Fibroblast of lung (primary cell): ENCODE measurements at regions not wholly inside any gene's neighbourhood (a gene's known extent, or its start where the extent isn't known, plus 50 kb on each side); places are given as distances from the start of the nearest gene placed in this dataset.
A peak's percentile ranks its signal among the peaks of the same experiment; 100 is the strongest.

Source experiments
- DNase-seq, 2 donors: peaks; one replicate each; pipeline versions ENCODE4 v3.0.0 to v3.0.0-alpha.2; 2010; ENCODE audit warnings: low read depth in 2 of 2
- H2AFZ ChIP-seq: 2 replicates; pipeline ENCODE4 v1.5.1; 2012; ENCODE audit warnings: low read length, control low read depth, inconsistent platforms
- H3K27ac ChIP-seq: 2 replicates; pipeline ENCODE4 v1.5.1; 2011; ENCODE audit warnings: low read length, control low read depth; ENCODE audit not compliant: insufficient read depth
- H3K27me3 ChIP-seq: 2 replicates; pipeline ENCODE4 v1.5.1; 2011; ENCODE audit warnings: mild to moderate bottlenecking, low read length; ENCODE audit not compliant: control insufficient read depth, insufficient read depth
- H3K36me3 ChIP-seq: 2 replicates; pipeline ENCODE4 v1.5.1; 2011; ENCODE audit warnings: low read length; ENCODE audit not compliant: control insufficient read depth, insufficient read depth
- H3K4me1 ChIP-seq: 2 replicates; pipeline ENCODE4 v1.5.1; 2011; ENCODE audit warnings: low read length; ENCODE audit not compliant: control insufficient read depth, insufficient read depth; ENCODE audit errors: extremely low read depth
- H3K4me2 ChIP-seq: 2 replicates; pipeline ENCODE4 v1.5.1; 2011; ENCODE audit warnings: low read length, control low read depth; ENCODE audit not compliant: insufficient read depth; ENCODE audit errors: extremely low read depth
- H3K4me3 ChIP-seq, 4 experiments: fragments of 200-600 bp in 1 of 4; sonication (generic) in 1 of 4; replicated peaks in 1 of 4; 2 replicates each; pipeline ENCODE4 v1.5.1; 2011 to 2016; ENCODE audit warnings: low read length in 4 of 4, low read depth in 3 of 4, mild to moderate bottlenecking in 3 of 4, control low read depth in 2 of 4, inconsistent platforms in 1 of 4, mixed read lengths in 1 of 4; ENCODE audit not compliant: insufficient read depth in 1 of 4; ENCODE audit errors: control extremely low read depth in 1 of 4
- H3K79me2 ChIP-seq: 2 replicates; pipeline ENCODE4 v1.5.1; 2012; ENCODE audit warnings: mild to moderate bottlenecking, low read length, inconsistent platforms; ENCODE audit not compliant: control insufficient read depth, insufficient read depth
- H3K9ac ChIP-seq: 2 replicates; pipeline ENCODE4 v1.5.1; 2011; ENCODE audit warnings: mild to moderate bottlenecking, low read length, control low read depth; ENCODE audit not compliant: insufficient read depth
- H3K9me3 ChIP-seq: 2 replicates; pipeline ENCODE4 v1.5.1; 2012; ENCODE audit warnings: low read depth, low read length; ENCODE audit not compliant: control insufficient read depth, insufficient read depth
- H4K20me1 ChIP-seq: 2 replicates; pipeline ENCODE4 v1.5.1; 2011; ENCODE audit warnings: low read length; ENCODE audit not compliant: control insufficient read depth, insufficient read depth; ENCODE audit errors: extremely low read depth
- EZH2 ChIP-seq: IDR thresholded peaks from 2 replicates; pipeline ENCODE4 v1.5.1; 2012; ENCODE audit warnings: low read length, control low read depth, mild to moderate bottlenecking; ENCODE audit errors: missing control alignments
- TF ChIP-seq, protein P1 (sequence below), 2 donors: IDR thresholded peaks in 1 of 2; conservative IDR thresholded peaks in 1 of 2; 1 replicate in 1 of 2; 2 replicates in 1 of 2; pipeline ENCODE4 v1.5.1; 2011 to 2012; ENCODE audit warnings: low read length in 2 of 2, control low read depth in 1 of 2, inconsistent platforms in 1 of 2, low read depth in 1 of 2, mild to moderate bottlenecking in 1 of 2

DNA sequence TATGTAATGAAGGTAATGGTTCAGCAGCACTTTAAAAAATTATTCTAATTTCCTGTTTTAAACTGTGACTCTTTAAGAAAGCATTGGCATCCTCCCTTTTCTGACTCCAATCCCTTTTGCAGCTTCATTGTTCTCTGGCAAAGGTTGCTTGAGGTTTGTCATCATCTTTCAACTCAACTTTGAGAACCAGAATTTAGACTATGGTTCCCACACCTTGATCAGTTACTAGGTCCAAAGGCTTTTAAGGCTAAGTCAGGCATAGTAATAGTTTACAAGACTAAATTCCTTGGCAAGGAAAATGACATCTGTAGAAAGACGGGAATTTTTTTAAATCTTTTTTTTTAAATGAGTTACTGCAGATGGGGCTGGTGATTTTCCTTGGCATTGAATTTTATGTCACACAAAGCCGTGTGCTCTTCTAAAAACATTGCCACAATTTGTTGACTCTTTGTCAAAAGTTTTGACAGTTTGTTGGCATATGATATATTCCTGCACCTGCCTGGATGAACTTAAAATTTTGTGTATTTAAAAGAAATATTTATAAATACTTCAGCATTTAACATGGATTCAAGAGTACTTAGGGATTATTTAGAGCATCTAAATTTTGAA is 451.0 kb downstream of the MEIS1 start:
- Histone ChIP-seq H3K4me1 (peaks cover 7% of the 10 kb centered on the region), H3K27me3 (no peaks in the 10 kb centered on the region), H3K27ac (no peak overlapping the region), H3K4me2 (no peak overlapping the region), H4K20me1 (no peaks in the 10 kb centered on the region), H3K36me3 (no peaks in the 10 kb centered on the region), H3K4me3 (no peak overlapping the region), H3K9ac (no peak overlapping the region), H3K9me3 (no peaks in the 10 kb centered on the region), H3K79me2 (no peaks in the 10 kb centered on the region), H2AFZ (no peak overlapping the region)
- DNase-seq, result peak in 1 of 2 donors; percentile 74
- TF ChIP-seq, protein P1, sequence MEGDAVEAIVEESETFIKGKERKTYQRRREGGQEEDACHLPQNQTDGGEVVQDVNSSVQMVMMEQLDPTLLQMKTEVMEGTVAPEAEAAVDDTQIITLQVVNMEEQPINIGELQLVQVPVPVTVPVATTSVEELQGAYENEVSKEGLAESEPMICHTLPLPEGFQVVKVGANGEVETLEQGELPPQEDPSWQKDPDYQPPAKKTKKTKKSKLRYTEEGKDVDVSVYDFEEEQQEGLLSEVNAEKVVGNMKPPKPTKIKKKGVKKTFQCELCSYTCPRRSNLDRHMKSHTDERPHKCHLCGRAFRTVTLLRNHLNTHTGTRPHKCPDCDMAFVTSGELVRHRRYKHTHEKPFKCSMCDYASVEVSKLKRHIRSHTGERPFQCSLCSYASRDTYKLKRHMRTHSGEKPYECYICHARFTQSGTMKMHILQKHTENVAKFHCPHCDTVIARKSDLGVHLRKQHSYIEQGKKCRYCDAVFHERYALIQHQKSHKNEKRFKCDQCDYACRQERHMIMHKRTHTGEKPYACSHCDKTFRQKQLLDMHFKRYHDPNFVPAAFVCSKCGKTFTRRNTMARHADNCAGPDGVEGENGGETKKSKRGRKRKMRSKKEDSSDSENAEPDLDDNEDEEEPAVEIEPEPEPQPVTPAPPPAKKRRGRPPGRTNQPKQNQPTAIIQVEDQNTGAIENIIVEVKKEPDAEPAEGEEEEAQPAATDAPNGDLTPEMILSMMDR (conservative IDR thresholded peaks at IDR 0.05 in 1 of 2, IDR thresholded peaks at IDR 0.05 in 1 of 2; ENCODE audit: low read depth in 1 of 2, low read length in 2 of 2), result no peak
- no peak for TF ChIP-seq EZH2

DNA sequence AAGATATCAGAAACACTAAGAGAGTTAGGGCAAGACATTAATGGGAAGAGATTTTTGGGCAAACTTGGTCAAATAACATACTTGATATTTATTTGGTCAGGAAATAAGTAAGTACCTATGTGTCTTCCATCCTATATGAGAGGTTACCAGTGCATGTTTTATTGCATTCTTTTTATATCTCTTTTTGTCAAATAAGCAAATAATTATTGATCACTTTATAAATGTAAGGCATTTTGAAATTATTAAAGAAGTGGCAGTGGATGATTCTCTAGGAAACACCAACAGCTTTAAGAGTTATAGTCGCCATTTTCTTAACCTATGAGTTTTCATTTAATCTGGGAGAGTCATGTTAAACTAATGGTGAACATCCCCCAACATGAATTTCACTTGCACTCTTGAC is 453.3 kb downstream of the MEIS1 start:
- peak overlapping the region; percentile 46 for H3K4me2 ChIP-seq
- peak overlapping the region; percentile 84 for H3K27ac ChIP-seq
- no peaks in the 10 kb centered on the region for H3K27me3 ChIP-seq
- H3K4me3 ChIP-seq, result no peak overlapping the region
- no peaks in the 10 kb centered on the region for H4K20me1 ChIP-seq
- H3K4me1 ChIP-seq, result peaks cover 7% of the 10 kb centered on the region
- TF ChIP-seq, protein P1 (conservative IDR thresholded peaks at IDR 0.05 in 1 of 2, IDR thresholded peaks at IDR 0.05 in 1 of 2; ENCODE audit: low read depth in 1 of 2, low read length in 2 of 2), result no peak
- TF ChIP-seq EZH2, result no peak
- no peaks in the 10 kb centered on the region for H3K36me3 ChIP-seq
- no peak for DNase-seq
- H3K9ac ChIP-seq, result no peak overlapping the region
- no peaks in the 10 kb centered on the region for H3K79me2 ChIP-seq
- no peaks in the 10 kb centered on the region for H3K9me3 ChIP-seq
- H2AFZ ChIP-seq, result no peak overlapping the region

DNA sequence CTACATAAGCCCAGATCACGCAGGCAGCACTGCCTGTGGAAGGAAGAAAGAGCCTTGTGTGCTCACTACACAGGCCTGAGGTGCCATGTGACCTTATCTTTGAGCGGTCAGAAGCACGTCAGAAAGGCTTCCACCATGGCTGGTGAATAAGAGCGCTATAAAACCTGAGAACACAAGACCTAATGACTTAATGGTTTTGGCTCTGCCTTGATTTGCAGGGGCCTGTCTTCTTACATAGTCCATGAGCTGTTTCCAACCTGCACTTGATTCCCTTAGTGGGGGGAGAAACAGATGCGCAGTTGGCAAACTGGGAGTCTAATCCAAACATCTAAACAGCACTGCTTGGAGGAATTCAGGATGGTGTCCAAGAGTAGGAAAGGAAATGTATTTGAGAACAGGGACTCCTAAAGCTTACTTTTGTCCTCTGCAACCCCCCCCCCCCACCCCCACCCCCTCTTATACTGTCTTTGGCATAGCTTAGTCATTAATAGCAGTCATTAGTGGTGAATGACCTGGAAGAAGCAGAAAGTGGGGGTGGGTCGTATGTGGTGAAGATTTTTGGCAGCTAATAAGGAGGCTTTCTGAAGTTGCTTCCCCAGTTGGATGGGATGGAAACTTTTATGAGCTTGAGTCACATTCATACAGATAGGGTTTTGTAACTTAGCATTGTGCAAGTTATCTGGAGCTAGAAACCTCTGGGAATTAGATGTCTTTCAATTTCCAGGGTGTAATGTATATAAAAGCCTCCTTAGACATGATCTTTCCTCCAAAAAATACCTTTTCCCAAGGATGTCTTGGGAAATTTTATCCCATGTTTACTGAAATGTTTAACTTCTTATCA is 454.1 kb downstream of the MEIS1 start:
- H3K4me2 ChIP-seq, result peak overlapping the region; percentile 46
- DNase-seq, result peak; percentile 100
- no peak overlapping the region for H3K9ac ChIP-seq
- no peaks in the 10 kb centered on the region for H3K9me3 ChIP-seq
- no peak overlapping the region for H3K4me3 ChIP-seq
- H4K20me1 ChIP-seq, result no peaks in the 10 kb centered on the region
- H3K36me3 ChIP-seq, result no peaks in the 10 kb centered on the region
- H3K4me1 ChIP-seq, result peaks cover 7% of the 10 kb centered on the region
- H3K27me3 ChIP-seq, result no peaks in the 10 kb centered on the region
- no peak overlapping the region for H2AFZ ChIP-seq
- TF ChIP-seq, protein P1 (conservative IDR thresholded peaks at IDR 0.05 in 1 of 2, IDR thresholded peaks at IDR 0.05 in 1 of 2; ENCODE audit: low read depth in 1 of 2, low read length in 2 of 2), result no peak
- no peak for TF ChIP-seq EZH2
- H3K79me2 ChIP-seq, result no peaks in the 10 kb centered on the region
- H3K27ac ChIP-seq, result peak overlapping the region; percentile 84
